MCF 10A (cell line): ENCODE measurements at regions not wholly inside any gene's neighbourhood (a gene's known extent, or its start where the extent isn't known, plus 50 kb on each side); places are given as distances from the start of the nearest gene placed in this dataset.

Source experiments
- BruUV-seq: library from RNA; stranded (reverse); fragments of 400-500 nt; replicated peaks from 2 replicates; lab custom pipeline; 2021; lab: Mats Ljungman, UMichigan
- CTCF ChIA-PET: fragments of 300-600 bp; sonication (Branson Sonifier 250); formaldehyde crosslinking; extraction: SDS; loops from one replicate; lab custom pipeline; 2021; ENCODE audit warnings: antibody characterized with exemption, inconsistent platforms; lab: Yijun Ruan, JAX
- POLR2A ChIA-PET: fragments of 300-600, 350-650 bp; sonication (Branson Sonifier 250); formaldehyde crosslinking; extraction: SDS; loops from one replicate; lab custom pipeline; 2020; ENCODE audit warnings: antibody characterized with exemption, inconsistent platforms; lab: Yijun Ruan, JAX
- DNase-seq: peaks from one replicate; pipeline ENCODE4 v3.0.0-alpha.2; 2018; ENCODE audit not compliant: unreplicated experiment
- H3K27ac Mint-ChIP-seq: one replicate; pipeline ENCODE4 v1.8.0; 2022; ENCODE audit warnings: mild to moderate bottlenecking, low read depth, mixed read lengths; ENCODE audit not compliant: unreplicated experiment
- H3K27me3 Mint-ChIP-seq: one replicate; pipeline ENCODE4 v1.8.0; 2022; ENCODE audit warnings: mixed read lengths; ENCODE audit not compliant: insufficient read depth, unreplicated experiment
- H3K36me3 Mint-ChIP-seq: one replicate; pipeline ENCODE4 v1.8.0; 2022; ENCODE audit warnings: mild to moderate bottlenecking, moderate library complexity, mixed read lengths; ENCODE audit not compliant: insufficient read depth, unreplicated experiment
- H3K4me1 Mint-ChIP-seq: one replicate; pipeline ENCODE4 v1.8.0; 2022; ENCODE audit warnings: mixed read lengths; ENCODE audit not compliant: insufficient read depth, unreplicated experiment
- H3K4me3 Mint-ChIP-seq: one replicate; pipeline ENCODE4 v1.8.0; 2022; ENCODE audit warnings: mild to moderate bottlenecking, moderate library complexity, mixed read lengths; ENCODE audit not compliant: unreplicated experiment
- H3K9me3 Mint-ChIP-seq: one replicate; pipeline ENCODE4 v1.8.0; 2022; ENCODE audit warnings: mixed read lengths; ENCODE audit not compliant: unreplicated experiment
- CTCF ChIP-seq: fragments of 200-600 bp; IDR thresholded peaks from one replicate; pipeline ENCODE4 v1.8.0; 2022; ENCODE audit warnings: antibody characterized with exemption, mild to moderate bottlenecking; ENCODE audit not compliant: unreplicated experiment
- intact Hi-C: fragments of 100-400 bp; cut with micrococcal nuclease; formaldehyde crosslinking; loops from 2 replicates; pipeline ENCODE4 v1.14.1; 2022

GRCh38 chr14:55777877-55778276, 197.9 kb downstream of the KTN1 start:
- H3K9me3 Mint-ChIP-seq = no peaks in the 10 kb centered on the region
- no peak overlapping the region for H3K27ac Mint-ChIP-seq
- no peak for DNase-seq
- intact Hi-C loops = no loop called here
- no peak for TF ChIP-seq CTCF
- BruUV-seq = no TSS peak
- no peak overlapping the region for H3K4me3 Mint-ChIP-seq
- ChIA-PET CTCF (interaction anchor here (2.3 kb wide), 1 partner anchor 45 kb away, joined by 5 read pairs; no protein-coding TSS in a partner anchor), POLR2A (no interaction called here)
- H3K27me3 Mint-ChIP-seq = no peaks in the 10 kb centered on the region
- no peaks in the 10 kb centered on the region for H3K36me3 Mint-ChIP-seq
- H3K4me1 Mint-ChIP-seq = peaks cover 26% of the 10 kb centered on the region

DNA sequence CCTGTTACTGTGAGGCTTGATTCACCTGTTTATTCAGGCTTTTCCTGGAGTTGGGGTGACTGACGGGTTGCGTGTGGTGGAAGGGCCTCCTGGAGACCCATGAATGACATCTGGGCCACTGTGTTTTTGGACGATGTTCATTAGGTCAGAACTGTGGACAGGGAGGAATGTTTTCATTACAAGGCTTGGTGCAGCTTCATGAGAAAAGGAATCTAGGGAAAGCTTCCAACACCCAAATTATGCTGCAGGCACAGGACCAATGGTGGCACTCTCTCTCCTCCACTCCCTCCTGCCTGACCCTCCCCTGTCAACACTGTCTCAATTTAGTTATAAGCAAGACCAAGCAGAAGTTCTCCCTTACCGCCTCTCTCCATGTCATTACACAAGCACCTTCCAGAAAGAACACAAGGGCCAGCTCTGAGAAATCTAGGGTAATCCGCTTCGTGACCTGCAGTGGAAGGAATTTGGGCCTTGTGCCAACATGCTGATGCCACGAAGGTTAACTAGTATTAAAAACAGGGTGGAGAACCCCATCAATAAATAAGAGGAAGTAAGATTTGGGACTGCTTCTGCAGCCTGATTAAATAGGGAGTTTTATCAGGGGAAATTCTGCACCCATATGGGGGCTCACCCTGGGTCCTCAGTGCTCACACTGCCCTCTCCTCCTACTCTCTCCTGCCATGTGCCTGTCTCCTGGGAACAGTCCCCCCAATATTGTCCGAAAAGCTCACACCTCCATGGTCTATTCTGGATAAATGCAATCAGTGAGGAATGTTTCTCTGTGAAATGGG, 200.3 kb downstream of the KTN1 start:
- ChIA-PET POLR2A (interaction anchor here (0.6 to 3.1 kb wide), 17 partner anchors 9 to 689 kb away, joined by 3 to 23 read pairs (median 3); no protein-coding TSS in a partner anchor), CTCF (interaction anchor here (0.6 to 2.3 kb wide), 7 partner anchors 22 to 632 kb away, joined by 3 to 5 read pairs (median 3); no protein-coding TSS in a partner anchor)
- no peak overlapping the region for H3K4me3 Mint-ChIP-seq
- no TSS peak for BruUV-seq
- no peaks in the 10 kb centered on the region for H3K36me3 Mint-ChIP-seq
- H3K4me1 Mint-ChIP-seq = peaks cover 26% of the 10 kb centered on the region
- intact Hi-C loops = no loop called here
- peak; percentile 82 for DNase-seq
- no peak for TF ChIP-seq CTCF
- no peaks in the 10 kb centered on the region for H3K27me3 Mint-ChIP-seq
- H3K9me3 Mint-ChIP-seq = no peaks in the 10 kb centered on the region
- H3K27ac Mint-ChIP-seq = peak overlapping the region; percentile 65

DNA sequence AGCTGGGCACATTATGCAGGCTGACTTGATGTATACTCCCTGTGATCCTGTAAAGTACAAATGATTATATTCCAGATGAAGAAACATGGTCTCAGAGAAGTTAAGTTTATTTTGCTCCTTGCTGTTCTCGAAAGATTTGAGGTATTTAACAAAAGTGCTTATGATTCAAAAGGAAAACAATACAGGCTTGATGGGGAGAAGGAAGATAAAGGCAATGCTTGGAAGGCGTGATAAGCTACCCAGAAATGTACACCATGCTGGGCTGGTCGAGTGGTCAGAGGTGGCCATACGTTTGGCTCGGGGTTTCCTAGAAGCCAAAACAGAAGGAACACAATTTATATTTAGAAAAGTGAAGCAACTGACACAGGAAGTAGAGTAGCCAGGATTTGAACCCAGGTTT, 201.0 kb downstream of the KTN1 start:
- ChIA-PET POLR2A (interaction anchor here (1.0 to 3.1 kb wide), 9 partner anchors 8 to 688 kb away, joined by 3 to 23 read pairs (median 5); no protein-coding TSS in a partner anchor), CTCF (interaction anchor here (0.5 to 1.3 kb wide), 5 partner anchors 27 to 632 kb away, joined by 3 to 5 read pairs (median 3); partner anchors contain the start of gene FBXO34)
- Mint-ChIP-seq H3K4me3 (no peak overlapping the region), H3K4me1 (peaks cover 26% of the 10 kb centered on the region), H3K36me3 (no peaks in the 10 kb centered on the region), H3K9me3 (no peaks in the 10 kb centered on the region), H3K27ac (peak overlapping the region; percentile 65), H3K27me3 (no peaks in the 10 kb centered on the region)
- BruUV-seq = no TSS peak
- no peak for DNase-seq
- intact Hi-C loops = no loop called here
- TF ChIP-seq CTCF = no peak

DNA sequence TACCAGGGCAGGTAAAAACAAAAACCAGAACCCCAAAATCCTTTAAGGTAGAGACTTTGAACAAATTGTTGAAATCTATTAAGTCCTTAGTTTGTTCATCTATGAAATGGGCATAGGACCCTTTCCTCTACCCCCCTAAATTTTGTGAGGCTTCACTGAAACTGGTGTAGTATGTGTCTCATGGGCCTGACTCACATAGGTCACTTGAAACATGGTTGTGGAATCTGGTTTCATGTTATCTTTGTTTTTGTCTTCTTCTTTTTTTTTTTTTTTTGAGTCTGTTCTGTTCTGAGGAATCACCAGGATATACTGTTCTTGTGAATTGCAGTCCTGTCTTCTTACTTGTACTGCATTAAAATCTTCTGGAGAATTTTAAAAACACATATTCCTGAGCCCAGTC, 202.2 kb downstream of the KTN1 start:
- no peak for DNase-seq
- H3K4me3 Mint-ChIP-seq = no peak overlapping the region
- CTCF ChIA-PET = no interaction called here

More for the DNA sequence above, 202.2 kb downstream of the KTN1 start:
- H3K4me1 Mint-ChIP-seq = peaks cover 26% of the 10 kb centered on the region
- no peak overlapping the region for H3K27ac Mint-ChIP-seq
- no peaks in the 10 kb centered on the region for H3K36me3 Mint-ChIP-seq
- POLR2A ChIA-PET = interaction anchor here (1.2 to 2.9 kb wide), 3 partner anchors 10 to 21 kb away, joined by 3 to 14 read pairs (median 5); no protein-coding TSS in a partner anchor
- no peaks in the 10 kb centered on the region for H3K27me3 Mint-ChIP-seq
- intact Hi-C loops = no loop called here
- no peaks in the 10 kb centered on the region for H3K9me3 Mint-ChIP-seq
- no TSS peak for BruUV-seq
- no peak for TF ChIP-seq CTCF
